Non-pigmented ciliary epithelial cell (primary cell): ENCODE measurements at regions not wholly inside any gene's neighbourhood (a gene's known extent, or its start where the extent isn't known, plus 50 kb on each side); places are given as distances from the start of the nearest gene placed in this dataset.

Source experiments
- DNase-seq: peaks from one replicate; pipeline ENCODE4 v3.0.0-alpha.2; 2010; ENCODE audit warnings: low read depth

- no peak for DNase-seq
These were observed 758.7 kb upstream of the NRSN1 start for GRCh38 chr6:23367311-23367710.

GRCh38 chr6:23368557-23368956 lies 757.5 kb upstream of the NRSN1 start:
- no peak for DNase-seq

GRCh38 chr6:23370051-23370450 lies 756.0 kb upstream of the NRSN1 start:
- DNase-seq, result no peak

- no peak for DNase-seq
These were observed 754.7 kb upstream of the NRSN1 start for GRCh38 chr6:23371132-23371915.

- no peak for DNase-seq
These were observed 748.2 kb upstream of the NRSN1 start for GRCh38 chr6:23377830-23378229.

- DNase-seq, result no peak
These were observed 745.5 kb upstream of the NRSN1 start for GRCh38 chr6:23380465-23380864.

GRCh38 chr6:23388086-23388783 lies 737.8 kb upstream of the NRSN1 start:
- DNase-seq, result no peak

GRCh38 chr6:23389386-23389785 lies 736.6 kb upstream of the NRSN1 start:
- no peak for DNase-seq

- DNase-seq, result no peak
These were observed 735.8 kb upstream of the NRSN1 start for GRCh38 chr6:23390221-23390620.

GRCh38 chr6:23394681-23395080 lies 731.3 kb upstream of the NRSN1 start:
- DNase-seq, result no peak

- DNase-seq, result no peak
These were observed 730.6 kb upstream of the NRSN1 start for GRCh38 chr6:23395381-23395780.

GRCh38 chr6:23396949-23397348 lies 729.1 kb upstream of the NRSN1 start:
- no peak for DNase-seq

- DNase-seq, result no peak
These were observed 722.6 kb upstream of the NRSN1 start for GRCh38 chr6:23403460-23403859.

GRCh38 chr6:23409531-23409930 lies 716.5 kb upstream of the NRSN1 start:
- DNase-seq, result no peak

GRCh38 chr6:23410439-23410838 lies 715.6 kb upstream of the NRSN1 start:
- DNase-seq, result no peak

GRCh38 chr6:23412770-23413169 lies 713.2 kb upstream of the NRSN1 start:
- no peak for DNase-seq

GRCh38 chr6:23413327-23414050 lies 712.5 kb upstream of the NRSN1 start:
- DNase-seq, result peak; percentile 5

GRCh38 chr6:23414051-23414445 lies 712.0 kb upstream of the NRSN1 start:
- DNase-seq, result peak; percentile 56

- DNase-seq, result no peak
These were observed 711.1 kb upstream of the NRSN1 start for GRCh38 chr6:23414922-23415321.

GRCh38 chr6:23415819-23416427 lies 710.1 kb upstream of the NRSN1 start:
- no peak for DNase-seq

- DNase-seq, result no peak
These were observed 708.9 kb upstream of the NRSN1 start for GRCh38 chr6:23417133-23417532.

- no peak for DNase-seq
These were observed 707.9 kb upstream of the NRSN1 start for GRCh38 chr6:23418095-23418494.

- no peak for DNase-seq
These were observed 707.0 kb upstream of the NRSN1 start for GRCh38 chr6:23419046-23419445.
